ENCODE measurements at regions not wholly inside any gene's neighbourhood (a gene's known extent, or its start where the extent isn't known, plus 50 kb on each side); places are given as distances from the start of the nearest gene placed in this dataset.

DNA sequence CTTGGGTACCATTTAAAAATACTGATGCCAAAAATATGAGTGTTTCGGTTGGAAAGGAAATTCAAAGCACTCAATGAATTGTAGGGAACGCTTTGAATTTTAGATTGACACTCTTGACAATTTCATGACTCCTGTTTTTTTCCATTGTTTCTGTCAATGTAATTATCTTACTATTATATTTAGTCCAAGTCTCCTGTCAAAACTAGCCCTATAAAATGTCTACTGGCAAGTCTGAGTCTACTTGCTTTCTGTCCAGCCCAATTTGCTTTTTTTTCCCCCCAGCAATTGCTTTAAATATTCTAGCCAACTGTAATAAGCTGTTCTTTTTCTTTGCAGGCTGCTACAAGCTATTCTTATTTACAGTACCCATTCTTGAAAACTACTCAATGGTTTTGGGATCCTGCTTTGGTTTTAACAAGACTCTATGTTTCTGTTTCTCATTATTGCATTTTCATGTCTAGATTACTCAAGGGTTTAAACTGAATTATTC lies 1103.9 kb upstream of the GJE1 start:
- no peak for DNase-seq

DNA sequence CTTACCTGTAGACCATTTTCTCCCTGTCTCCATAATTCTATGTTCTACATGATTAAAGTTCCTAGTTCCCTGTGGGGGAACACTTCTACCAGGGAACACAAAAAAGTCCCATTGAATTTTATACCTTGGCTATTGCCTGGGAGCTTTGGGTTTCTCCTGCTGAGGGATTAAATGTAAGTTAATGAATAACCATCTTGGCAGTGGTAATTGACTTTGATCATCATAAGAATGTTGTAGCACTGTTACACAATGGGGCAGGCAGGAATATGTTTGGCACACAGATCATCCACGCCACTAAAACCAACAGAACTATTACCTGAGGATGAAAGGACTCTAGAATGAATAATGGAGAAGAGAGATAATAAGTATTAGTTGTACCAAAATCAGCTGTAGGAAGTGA lies 1106.2 kb upstream of the GJE1 start:
- no peak for DNase-seq

DNA sequence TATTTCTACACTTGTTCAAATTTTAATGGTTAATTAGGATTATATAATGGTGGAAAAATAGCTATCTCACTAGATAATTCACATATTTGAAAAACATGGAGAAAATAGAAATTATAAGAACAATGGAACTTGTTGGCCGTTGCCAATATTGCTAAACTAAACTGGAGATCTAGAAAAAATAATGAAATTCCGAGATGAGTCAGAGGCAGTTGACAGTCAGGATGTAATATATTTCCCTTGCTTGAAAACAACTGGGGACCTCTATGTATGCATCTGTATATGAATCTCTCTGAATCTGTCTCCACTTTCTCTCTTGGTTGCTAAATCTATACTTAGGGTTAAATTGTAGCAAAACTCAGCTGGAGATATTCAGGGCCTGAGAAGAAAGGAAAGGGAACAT lies 1108.2 kb upstream of the GJE1 start:
- no peak for DNase-seq

DNA sequence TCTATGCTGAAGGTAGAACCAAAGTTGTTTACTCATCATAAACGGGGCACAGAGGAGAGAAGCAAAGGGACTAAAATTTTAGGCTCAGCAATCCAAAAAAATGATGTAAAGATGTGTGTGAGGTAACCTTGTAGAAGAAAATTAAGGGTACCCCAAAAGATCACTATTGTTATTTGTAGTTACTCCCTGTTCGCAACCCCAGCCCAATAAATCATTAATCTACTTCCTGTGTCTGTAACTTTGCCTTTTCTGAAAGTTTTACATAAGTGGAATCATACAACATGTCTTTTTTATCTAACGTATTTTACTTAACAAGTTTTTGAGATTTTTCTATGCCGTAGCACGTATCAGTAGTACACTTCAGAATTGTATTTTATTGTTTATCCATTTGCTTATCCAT lies 1114.8 kb upstream of the GJE1 start:
- no peak for DNase-seq

DNA sequence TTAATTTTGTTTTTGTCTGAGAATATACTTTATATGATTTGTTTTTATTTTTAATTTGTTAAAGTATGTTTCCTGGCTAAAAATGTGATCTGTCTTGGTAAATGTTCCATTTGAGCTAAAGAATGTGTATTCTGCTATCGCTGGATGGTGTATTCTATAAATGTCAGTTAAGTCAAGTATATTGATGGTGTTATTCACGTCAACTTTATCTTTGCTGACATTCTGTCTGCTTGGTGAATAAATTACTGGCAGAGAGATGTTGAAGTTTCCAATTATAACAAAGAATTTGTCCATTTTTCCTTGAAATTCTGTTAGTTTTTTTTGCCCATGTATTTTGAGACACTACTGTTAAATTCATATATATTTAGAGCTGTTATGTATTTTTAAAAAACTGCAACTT lies 1131.8 kb upstream of the GJE1 start:
- no peak for DNase-seq

DNA sequence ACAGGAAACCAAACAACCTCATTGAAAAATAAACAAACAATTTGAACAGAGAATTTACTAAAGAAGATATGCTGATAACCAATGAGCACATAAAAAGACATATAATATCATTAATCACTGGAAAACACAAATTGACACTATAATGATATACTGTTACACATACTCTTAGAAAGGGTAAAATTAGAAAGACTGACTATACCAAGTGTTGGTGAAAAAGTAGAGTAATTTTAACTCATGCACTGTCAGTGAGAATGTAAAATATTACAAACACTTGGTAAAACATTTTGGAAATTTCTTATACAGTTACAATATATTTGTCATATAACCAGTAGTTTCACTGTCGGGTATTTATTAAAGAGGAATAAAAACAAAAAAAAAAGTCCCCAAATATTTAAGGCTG lies 1139.2 kb upstream of the GJE1 start:
- DNase-seq: no peak

DNA sequence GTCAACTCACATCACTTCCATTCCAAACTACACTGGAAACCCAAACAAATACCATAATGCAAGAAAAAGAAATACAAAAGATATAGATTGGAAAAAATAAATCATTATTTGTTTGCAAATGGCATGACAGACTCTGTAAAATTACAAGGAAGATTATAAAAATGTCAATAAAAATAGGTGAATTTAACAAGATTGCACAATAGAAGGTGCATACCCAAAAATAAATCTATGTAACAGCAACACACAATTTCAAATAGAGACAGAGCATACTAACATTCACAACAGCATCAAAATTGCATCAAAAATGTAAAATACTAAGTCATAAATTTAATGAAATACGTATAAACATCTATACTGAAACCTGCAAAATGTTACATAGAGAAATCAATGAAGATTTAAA lies 1140.0 kb upstream of the GJE1 start:
- DNase-seq: no peak

DNA sequence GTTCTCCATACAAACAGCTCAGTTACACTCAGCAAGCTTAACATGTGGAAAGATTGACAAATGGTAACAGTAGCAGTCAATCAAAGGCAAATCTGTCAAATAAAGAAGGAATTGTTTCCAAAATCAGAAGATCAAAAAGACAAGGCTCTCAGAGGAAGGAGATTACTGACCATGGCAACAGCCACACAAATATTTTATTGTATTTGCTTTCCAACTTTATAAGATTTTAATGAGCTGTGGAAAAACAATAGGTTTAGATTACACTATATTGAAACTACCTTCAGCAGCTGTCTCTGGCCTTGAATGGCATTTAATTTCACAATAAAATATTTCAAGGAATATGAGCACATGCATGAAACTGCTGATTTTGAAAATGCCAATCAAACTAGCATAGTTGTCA lies 1143.9 kb upstream of the GJE1 start:
- DNase-seq: no peak

DNA sequence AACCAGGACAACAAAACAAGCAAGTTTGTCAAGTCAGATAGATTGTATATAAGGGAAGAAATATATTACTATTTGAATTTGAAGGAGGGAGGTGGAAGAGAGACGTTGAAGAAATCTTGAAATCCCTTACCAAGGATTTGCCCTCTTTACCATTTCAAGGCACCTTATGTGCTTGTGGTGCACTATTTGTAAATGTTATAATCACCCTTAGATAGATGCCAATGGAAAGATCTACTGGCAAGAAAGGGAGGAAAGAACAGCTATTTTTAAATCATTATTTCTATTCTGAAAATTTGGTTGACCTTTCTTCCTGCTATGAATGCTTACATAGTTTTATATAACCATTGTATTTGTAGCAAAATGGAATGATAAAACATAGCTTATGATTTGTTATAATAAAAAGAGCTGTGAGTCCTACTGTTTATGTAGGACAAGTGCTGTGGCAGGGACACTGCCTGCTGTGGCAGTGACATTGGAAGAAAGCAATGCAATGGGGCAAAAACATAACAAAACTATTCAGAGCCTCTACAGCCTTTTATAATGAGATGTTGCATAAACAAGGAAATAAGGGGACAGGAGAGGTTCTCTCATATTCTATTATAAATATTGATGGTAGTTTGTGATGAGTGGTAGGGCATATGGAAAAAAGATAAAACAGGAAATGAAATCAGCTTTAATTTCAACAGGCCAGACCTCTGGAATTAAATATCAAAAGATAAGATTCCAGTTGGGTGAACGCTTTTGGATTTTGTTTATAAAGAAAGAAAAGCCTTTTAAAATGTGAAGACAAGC lies 1145.2 kb upstream of the GJE1 start:
- DNase-seq: no peak

DNA sequence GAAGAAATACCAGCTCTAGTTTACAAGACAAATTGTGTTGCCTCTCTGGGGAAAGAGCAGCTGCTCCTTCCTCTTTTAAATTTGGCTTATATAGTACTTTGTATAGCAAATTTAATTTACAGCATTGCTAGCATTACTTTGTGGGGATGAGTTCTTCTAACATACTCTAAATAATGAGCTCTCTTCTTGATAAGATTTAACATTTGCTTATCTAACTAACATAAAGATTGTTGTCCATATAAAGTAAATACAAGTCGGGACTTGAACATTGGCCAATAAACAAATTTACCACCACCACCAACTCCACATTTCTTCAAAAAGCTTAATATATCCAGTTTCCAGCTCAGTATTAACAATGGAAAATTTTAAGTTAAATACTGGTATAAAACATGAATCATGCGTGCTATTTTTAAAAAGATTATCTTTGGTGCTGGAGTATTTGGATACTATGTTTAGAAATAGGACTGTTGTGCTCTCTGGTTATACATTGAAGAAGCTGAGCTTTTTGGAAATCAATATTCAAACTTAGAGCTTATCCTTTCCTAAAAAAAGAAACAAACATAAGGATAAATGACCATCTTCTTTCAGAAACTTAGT lies 1146.9 kb upstream of the GJE1 start:
- DNase-seq: no peak

DNA sequence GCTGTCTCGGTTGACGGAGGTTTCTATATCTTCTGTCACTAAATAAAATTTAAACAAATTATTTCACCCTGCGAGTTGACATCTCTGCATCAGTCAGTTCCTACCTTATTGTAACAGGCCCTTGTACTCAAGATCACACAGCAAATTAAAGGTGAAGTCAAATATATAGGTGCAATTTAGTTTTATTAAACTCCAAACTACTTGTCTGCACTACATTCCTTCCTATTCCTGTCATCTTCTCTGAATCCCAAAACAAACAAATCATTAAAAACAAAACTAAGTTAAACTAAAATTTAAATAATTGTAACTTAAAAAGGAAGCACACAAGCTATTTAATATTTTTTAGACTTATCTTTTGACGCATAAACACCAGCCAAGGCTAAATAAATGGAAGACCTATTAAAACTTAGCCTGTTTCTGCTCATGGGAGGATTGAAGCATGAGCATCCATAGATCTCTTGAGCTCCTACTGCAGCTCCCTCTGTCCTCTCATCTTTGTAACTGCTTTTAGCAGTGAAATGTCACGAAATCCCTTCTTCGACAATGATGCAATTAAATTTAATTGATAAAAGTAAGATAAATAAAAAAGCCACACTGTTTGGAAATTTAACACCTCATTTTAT lies 1152.3 kb upstream of the GJE1 start:
- DNase-seq: no peak

DNA sequence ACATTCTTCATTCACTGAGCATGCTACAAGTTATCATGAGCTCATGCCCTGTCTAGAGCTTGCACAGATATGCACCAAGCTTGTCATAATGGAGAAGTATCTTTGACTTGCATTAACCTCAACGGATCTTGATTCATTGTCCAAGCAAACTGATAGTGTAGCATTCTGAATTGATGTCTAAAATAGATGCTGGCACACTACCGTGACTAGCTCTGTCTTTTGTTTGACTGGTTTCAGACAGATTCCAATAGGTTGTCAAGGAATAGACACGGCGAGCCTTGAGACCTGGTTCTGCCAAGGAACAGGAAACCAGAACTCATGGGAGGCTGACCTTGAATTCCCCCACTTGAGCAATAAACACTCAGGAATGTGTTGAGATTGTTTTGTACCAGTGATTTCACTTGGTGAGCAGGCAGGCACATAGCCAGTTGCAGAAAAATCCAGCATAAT lies 1153.1 kb upstream of the GJE1 start:
- no peak for DNase-seq

DNA sequence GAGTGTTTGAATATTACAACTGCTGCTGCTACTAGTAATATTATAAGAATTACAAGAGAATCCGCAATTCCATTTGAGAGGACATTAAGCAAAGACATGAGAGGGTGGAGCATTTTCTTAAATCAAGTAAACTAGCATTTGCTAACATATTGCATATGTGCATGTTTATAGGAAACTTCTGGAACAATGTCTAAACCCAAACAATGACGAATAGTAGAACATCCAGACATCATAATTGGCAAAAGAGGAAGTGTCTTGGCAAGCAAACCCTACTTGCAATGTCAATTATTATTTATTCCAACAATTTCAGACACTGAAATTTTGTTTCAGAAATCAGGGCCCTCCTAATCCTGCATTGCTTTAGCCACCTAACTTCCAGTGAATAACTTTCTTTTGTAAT lies 1155.3 kb upstream of the GJE1 start:
- DNase-seq: no peak

DNA sequence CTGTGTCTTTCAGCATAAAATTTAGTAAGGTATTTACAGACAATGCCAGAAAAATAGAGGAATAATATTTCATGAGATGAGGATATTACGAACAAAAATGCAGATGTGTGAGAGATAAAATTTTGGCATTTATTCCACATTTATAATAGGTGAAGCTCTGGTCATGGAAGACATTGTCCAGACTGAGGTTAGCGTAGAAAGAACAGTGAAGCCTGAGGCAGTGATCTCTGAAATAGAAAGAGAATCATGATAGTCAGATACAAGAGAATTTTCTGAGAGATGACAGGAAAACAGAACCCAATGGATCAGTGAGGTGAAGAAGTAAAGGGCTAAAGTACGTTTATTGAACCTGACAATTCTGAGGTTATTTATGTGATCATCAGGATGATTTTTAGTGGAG lies 1155.9 kb upstream of the GJE1 start:
- DNase-seq: no peak

DNA sequence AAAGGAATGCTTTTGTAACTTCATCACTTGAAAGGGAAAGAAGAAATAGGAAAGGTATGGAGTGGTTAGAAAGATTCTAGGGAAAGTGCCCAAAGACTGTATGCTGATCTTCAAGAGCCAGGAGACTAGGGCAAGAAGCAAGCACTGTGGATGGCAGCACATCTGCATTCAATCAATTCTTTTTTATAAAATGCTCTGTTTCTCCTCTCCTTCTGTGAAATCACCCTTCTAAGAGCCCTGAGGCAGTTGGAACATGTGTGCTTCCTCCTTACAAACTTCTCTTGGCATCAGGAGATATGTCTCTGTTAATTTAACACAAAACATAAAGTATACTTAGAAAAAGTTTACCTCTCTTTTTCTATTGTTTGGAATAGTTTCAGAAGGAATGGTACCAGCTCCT lies 1162.2 kb upstream of the GJE1 start:
- no peak for DNase-seq

DNA sequence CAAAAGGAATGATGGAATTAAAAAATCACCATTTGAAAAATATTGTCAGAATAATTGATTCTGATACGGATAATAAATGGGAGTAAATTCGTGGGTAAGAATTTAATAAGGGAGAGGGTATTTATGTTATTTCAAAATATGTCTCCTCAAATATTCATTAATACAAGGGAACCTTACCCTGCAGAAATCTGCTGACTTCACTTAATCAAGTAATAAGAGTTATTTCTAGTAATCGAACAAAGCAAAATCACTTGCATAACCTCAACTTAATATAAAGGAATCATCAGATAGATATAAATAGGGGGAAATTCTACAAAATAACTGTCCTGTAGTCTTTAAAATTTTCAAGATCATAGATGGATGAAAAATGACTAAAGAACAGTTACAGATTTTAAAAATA lies 1164.7 kb upstream of the GJE1 start:
- DNase-seq: no peak

DNA sequence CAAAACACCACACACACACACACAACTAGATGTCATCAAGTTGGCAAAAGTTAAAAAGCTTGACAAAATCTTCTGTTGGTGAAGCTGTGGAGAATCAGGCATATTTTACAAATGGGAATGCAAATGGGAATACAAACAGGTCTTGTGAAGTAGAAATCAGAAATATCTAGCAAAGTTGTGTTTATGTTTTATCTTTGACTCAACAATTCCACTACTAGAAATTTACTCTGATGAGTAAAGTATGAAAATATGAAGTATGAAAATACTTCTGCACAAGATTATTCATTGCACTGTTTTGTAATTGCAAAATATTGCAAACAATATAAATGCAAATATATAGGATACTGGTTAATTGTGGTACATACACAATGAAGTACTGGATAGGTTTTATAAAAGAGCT lies 1166.0 kb upstream of the GJE1 start:
- DNase-seq: no peak

DNA sequence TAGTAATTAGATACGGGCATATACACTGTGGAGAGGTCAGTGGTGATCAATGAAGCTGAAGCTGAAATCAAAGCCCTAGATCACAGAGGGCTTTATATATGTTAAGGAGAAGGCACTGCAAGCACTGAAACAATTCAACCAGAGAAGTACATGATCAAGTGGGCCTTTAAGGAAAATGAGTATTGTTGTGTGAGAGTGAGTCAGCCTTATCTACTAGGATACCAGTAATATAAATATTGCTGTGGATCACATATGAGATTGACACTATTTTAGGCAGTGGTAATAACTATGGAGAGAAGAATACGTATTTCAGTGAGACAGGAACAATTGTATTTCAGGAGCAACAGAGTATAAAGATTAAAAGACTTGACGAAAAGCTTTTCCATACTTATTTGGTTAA lies 1172.2 kb upstream of the GJE1 start:
- no peak for DNase-seq

DNA sequence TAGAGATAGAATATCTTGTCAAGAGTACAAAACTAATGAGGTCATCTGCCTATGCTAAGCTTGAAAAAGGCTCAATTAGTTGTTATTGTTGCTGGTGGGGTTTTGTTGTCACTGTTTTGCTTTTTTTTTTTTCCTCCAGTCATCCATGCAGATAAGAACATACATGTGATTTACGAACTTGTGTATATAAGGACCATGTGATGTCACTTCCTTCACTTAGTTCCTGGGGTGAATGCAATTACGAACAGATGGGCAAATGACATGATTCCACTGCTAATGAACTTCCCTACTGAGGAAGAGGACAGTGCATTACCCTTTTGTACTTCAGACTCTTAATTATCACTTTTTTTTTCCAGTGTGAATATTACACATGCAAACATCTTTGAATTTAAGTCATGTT lies 1175.3 kb upstream of the GJE1 start:
- no peak for DNase-seq

DNA sequence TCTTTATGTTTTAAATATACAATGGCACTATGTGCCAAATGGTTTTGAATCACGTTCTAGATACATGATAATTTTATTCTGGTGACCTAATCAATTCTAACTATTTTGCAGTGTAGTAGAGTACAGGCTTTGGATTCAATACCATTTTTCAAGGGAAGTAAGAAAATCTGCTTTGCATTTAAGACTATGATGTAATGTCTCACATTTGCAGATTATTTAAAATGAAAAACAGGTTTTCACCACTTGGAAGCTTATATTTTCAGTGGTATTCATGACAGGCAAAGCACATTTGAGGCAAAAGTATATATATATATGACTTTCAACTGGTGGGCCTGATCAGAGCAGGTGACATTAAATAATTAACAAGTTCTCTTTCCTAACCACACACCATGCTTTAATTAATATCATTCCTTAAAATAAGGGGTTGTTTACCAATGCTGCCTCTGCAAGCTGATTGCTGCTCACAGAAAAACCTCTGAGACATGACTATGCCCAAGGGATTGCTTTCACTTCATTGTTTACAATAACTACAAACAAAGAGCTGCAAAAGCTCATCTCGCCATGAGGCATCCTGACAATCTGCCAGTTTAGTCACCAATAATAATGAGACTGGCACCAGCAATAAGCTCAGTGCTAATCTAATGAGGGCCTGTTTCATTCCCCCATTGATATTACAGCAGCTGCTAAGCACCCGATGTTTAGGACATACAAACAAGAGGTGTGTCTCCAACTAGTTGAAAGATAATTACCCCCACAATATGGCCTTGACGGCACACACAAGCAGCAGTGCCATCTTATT lies 1176.0 kb upstream of the GJE1 start:
- no peak for DNase-seq

DNA sequence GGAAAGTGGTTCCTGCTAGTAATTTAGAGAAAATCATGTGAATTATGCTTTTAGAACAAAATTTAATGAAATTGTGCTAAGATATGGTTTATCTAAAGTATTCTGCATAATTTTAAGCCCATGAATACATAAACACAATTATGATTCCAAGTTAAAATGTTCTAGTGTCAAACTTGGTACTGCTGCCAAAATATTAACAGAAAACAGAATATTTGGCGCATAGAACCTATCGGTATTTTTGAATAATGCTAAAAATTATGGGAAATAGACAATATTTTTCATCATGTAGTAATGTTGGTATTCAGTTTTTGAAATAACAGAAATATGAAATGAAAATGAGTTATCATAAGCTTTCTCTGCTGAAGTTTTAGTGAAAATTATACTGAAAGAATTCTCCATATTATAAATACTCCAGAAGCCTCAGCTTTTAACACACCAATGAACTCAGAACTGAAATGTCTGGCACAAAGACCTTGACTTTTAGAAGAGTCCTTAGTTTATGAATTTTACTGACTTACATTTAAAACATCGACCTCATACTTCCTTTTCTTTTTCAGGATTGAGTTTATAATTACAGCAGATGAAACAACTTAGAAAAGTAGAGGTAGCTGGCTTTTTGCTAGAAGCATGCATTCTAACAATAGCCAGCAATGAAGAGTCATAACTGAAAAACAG lies 1192.3 kb upstream of the GJE1 start:
- no peak for DNase-seq

DNA sequence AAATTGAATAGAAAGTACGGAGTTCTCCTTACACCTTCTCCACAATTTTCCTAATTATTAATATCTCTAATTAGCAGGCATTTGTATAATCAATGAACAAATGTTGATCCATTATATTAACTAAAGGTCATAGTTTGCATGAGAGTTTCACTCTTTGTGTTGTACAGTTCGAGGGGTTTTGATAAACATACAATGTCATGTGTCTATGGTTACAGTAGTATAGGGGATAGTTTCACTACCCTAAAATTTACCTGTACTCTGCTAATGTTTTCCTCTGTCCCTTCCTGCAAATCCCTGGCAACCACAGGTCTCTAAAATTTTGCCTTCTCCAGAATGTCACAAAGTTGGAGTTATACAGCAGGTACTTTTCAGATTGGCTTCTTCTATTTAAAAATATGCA lies 1199.8 kb upstream of the GJE1 start:
- DNase-seq: no peak

DNA sequence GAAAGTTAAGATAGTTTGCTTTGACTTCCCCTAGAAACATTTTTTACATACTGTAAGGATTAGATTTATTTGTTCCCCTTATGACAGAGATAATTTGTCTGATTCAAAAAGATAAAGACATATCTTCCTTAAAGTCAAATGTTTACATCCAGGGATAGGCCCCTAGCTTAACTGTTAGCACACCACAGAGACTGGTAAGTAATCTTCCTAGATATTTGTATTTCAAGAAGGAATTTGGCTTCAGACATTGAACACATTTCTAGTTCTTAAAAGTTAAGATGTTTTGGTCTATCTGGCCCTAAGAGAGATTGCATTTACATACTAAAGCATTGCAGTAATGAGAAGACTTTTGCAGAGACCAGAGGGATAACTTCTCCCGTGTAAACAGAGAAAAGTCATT lies 1201.1 kb upstream of the GJE1 start:
- no peak for DNase-seq

Measured in SIG-M5 (cell line).